NCI-H1105 treated with DMSO at 0.1 percent for 48 hours (cell line): ENCODE measurements at regions not wholly inside any gene's neighbourhood (a gene's known extent, or its start where the extent isn't known, plus 50 kb on each side); places are given as distances from the start of the nearest gene placed in this dataset.
"Not testable (repeated sequence)": the region's sequence is repeated elsewhere in the genome, so short reads cannot be mapped to it uniquely, and the experiment has no call there.

Experiments
- DNase-seq: peaks from one replicate; lab custom pipeline; 2025; lab: John Stamatoyannopoulos, UW

- DNase-seq: no peak
These were observed 584.1 kb downstream of the TFAP2A start for GRCh38 chr6:9830808-9831207.

- no peak for DNase-seq
These were observed 589.3 kb downstream of the TFAP2A start for GRCh38 chr6:9825526-9825925.

DNA sequence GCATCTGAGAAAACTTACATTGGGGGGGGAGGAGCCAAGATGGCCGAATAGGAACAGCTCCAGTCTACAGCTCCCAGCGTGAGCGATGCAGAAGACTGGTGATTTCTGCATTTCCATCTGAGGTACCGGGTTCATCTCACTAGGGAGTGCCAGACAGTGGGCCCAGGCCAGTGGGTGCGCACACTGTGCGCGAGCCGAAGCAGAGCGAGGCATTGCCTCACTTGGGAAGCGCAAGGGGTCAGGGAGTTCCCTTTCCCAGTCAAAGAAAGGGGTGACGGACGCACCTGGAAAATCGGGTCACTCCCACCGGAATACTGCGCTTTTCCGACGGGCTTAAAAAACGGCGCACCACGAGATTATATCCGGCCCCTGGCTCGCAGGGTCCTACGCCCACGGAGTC lies 604.1 kb downstream of the TFAP2A start:
- DNase-seq: not testable (repeated sequence)

- DNase-seq: no peak
These were observed 604.6 kb downstream of the TFAP2A start for GRCh38 chr6:9810286-9810685.

DNA sequence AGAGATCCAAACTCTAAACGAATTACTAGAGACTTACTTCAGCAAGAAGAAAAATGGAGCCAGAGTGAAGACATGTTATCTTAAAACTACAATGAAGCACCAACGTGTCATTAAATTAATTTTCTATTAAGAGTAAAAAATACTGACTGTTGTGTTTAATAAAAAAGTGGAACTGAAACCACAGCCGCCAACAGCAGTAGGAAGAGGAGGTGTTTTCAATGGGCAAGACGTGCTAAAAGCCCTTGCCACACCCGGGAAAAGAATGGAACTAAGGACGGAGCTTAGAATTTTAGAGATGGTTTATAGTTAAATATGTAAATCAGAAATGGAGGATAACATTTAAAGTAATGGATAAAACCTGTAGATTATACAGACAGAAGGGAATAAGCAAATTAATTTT lies 608.7 kb downstream of the TFAP2A start:
- no peak for DNase-seq

DNA sequence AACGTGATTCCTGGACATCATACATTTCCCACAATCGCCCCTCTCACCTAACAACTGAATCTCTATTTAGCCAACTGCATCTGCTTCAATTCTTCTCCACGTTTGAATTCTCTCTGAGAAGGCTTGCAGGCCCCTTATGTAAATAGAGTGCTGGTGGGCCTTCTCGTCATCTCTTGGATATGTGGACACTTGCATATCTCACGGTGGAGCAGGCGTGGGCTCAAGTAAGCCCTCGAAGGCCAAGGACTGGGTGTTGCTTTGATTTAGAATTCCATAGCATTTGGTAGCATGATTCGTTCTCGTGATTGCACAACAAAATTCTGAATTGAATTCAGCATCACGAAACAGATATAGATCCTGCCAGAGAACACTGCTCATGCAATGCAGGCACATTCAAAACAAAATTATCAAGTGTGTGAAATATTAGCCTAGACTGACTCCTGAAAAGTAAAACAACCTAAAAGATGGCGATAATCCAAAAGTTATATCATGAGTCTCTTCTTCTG lies 613.6 kb downstream of the TFAP2A start:
- DNase-seq: no peak

GRCh38 chr6:9799582-9799981 lies 615.3 kb downstream of the TFAP2A start:
- no peak for DNase-seq

GRCh38 chr6:9796827-9797226 lies 618.0 kb downstream of the TFAP2A start:
- no peak for DNase-seq

DNA sequence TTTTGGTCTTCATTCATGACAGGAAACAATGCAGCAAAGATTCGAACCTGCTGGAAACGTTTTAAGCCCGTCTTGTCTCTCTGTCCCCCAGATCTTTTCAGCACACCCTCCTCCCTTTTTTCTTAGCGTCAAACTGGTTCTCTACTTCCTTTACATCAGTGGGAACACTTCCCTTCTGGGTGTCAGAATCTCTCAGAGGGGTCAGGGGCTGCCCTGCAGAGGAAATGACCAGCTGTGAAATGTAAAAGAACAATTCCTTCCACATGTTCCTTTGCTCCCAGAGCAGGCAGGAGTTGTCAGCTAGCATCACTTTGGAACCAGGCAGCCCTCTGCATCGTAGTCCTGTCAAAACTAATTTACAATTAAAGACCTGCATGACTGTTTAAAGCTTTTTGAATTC lies 619.0 kb downstream of the TFAP2A start:
- DNase-seq: no peak

DNA sequence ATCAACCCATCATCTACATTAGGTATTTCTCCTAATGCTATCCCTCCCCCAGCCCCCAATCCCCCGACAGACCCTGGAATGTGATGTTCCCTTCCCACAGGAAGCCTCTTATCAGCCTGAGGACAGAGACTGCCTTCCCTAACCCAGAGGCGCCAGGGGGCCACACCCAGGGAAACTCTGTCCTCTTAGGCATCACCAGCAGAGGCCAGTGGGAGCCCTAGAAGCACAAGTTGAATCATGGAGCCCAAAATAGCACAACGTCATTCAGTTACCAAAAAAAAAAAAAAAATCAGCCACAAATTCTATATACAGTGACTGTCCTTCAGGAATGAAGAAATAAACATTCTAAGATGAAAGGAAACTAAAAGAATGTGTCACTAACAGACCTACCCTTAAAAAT lies 625.7 kb downstream of the TFAP2A start:
- no peak for DNase-seq

DNA sequence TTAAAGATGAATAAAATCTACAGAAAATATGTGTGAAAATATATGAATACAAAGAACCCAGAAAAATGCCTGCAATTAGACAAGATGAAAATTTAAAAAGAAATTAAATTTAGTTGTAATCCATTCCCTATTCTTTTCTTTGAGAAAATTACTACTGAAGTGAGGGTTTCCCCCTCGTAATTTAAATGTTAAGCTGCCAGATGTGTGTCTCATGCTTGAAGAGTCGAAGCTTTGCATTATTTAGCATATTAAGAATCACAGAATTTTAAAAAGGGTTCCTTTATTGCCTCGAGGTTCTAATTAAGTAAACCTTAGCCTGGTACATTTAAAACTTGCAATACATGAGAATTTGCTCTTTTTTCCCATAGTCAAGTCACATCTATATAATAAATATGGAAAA lies 630.1 kb downstream of the TFAP2A start:
- no peak for DNase-seq

DNA sequence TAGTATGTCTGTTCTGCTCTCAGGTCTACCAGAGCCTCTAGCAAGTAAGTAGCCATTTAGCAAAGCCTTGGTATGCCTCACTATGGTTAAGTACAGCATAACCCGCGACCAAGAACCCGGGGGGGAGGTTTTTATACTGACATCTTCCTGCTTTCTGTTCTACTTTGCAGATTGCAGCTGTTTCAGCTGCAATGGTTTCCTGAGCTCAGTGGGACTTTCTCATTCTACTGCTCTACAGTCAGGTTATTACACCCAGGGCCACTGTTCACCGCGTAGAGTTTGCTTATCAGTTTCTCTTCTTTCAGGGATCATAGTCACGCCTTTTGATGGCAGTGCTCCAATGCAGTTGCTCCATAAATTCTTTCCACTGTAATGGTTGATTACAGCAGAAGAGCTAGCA lies 631.3 kb downstream of the TFAP2A start:
- no peak for DNase-seq

DNA sequence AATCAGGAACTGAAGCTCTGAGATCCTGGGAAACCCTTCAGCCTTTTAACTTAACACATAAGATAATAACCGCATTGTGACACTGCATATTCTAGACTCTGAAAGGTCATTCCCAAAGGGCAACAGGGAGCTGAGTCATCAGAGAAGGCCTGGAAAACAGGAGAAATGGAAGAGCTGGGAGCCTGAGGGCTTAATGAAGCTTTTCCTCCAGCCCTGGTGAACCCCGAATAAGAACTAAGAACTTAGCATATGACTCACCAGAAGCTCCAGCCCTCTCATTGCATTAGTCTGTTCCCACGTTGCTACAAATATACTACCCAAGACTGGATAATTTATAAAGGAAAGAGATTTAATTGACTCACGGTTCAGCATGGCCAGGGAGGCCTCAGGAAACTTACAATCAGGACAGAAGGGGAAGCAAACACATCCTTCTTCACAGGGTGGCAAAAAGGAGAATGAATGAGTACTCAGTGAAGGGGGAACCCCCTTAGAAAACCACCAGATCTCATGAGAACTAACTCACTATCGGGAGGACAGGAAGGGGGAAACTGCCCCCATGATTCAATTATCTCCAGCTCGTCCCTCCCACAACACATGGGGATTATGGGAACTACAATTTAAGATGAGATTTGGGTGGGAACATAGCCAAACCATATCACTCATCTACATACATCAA lies 648.5 kb downstream of the TFAP2A start:
- no peak for DNase-seq

GRCh38 chr6:9761220-9761619 lies 653.7 kb downstream of the TFAP2A start:
- DNase-seq: no peak

GRCh38 chr6:9754515-9754914 lies 660.4 kb downstream of the TFAP2A start:
- DNase-seq: no peak

DNA sequence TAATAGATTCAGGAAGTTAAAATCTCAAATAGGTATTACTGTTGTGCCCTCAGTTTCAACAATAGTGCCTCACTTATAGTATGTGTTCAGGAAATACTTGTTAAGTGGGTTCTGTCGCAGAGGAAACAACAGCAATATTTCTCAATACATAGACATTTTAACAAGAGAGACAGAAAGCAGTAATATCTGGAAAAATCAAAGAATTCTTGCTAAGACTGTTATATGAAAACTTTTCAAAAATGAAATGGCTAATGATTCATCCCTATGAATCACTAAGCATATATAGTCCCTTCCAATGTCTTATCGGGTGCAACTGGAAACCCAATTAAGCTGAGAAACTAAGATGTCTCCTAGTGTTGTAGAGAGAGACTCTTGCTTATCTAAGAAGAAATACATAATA lies 668.9 kb downstream of the TFAP2A start:
- DNase-seq: no peak

- DNase-seq: no peak
These were observed 669.4 kb downstream of the TFAP2A start for GRCh38 chr6:9745476-9745875.

DNA sequence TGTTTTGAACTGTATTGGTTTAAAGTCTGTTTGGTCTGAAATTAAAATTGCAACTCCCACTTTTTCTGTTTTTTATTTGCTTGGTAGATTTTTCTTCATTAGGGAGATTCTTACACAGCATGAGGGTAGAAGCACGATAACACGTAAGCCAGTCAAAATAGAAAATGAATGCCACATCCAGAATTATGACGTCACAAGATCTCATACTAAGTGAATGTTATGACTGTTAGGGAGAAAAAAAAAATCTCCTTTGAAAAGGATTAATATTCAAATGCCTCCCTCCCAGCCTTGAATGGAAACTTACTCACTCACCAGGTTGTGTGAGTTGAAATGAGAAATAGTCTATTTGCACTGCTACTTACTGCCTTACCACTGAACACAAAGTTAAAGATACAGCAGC lies 670.8 kb downstream of the TFAP2A start:
- no peak for DNase-seq

GRCh38 chr6:9732056-9732455 lies 682.8 kb downstream of the TFAP2A start:
- peak; percentile 25 for DNase-seq

DNA sequence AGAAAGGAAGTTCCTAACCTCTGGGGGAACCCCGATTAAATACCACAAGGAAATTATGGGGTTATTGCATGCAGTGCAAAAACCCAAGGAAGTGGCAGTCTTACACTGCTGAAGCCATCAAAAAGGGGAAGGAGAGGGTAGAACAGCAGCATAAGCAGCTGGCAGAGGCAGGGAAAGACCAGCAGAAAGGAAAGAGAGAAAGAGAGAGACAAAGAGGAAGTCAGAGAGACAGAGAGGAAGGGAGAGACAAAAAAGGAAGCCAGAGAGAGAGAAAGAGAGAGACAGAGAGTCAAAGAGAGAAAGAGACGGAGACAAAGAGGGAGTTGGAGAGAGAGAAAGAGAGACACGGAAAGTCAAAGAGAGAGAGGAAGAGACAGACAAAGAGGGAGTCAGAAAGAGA lies 689.1 kb downstream of the TFAP2A start:
- DNase-seq: not testable (repeated sequence)

DNA sequence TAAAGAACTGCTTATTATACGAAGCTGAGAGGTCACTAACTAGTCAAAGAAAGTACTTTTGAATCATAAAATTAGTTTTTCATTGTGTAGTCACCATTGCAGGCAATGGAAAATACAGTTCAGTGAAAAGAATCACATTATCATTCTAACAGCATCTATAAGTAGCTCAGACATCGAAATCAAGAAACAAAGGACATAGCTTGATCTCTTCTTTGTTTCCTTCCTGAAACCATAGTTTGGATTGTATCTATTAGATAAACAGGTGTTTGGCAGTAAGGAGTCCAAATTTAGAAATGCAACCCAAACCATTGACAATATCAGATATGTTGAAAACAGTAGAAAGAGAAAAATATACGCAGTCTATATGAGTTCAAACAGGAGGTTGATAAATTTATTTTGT lies 697.3 kb downstream of the TFAP2A start:
- DNase-seq: no peak

- no peak for DNase-seq
These were observed 703.5 kb downstream of the TFAP2A start for GRCh38 chr6:9711365-9711764.

DNA sequence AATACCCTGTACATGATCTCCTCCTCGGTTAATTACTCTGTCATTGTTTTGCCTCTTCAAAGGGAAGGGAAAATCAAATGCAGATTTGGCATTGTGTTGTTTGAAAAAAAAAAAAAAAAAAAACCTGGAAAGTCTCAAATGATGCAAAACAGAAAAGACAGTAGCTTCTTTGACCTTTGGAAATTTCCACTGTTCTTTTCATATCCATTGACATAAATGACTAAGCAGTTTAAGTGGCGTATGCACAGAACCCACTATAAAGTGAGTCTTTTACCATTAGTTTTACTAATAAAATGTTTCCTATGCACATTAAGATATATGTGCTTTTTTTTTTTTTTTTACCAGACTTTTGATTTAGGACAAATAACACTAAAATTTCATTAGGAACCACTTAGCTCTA lies 704.3 kb downstream of the TFAP2A start:
- no peak for DNase-seq

GRCh38 chr6:9708600-9708999 lies 706.3 kb downstream of the TFAP2A start:
- DNase-seq: no peak
